GM10248 (cell line): ENCODE measurements at regions not wholly inside any gene's neighbourhood (a gene's known extent, or its start where the extent isn't known, plus 50 kb on each side); places are given as distances from the start of the nearest gene placed in this dataset.

Experiments used
- CTCF ChIA-PET: fragments of 300-600 bp; sonication (Branson Sonifier 250); formaldehyde crosslinking; extraction: SDS; loops from one replicate; lab custom pipeline; 2021; ENCODE audit warnings: antibody characterized with exemption; lab: Yijun Ruan, JAX
- POLR2A ChIA-PET: fragments of 350-650 bp; sonication (Branson Sonifier 250); formaldehyde crosslinking; extraction: SDS; loops from one replicate; lab custom pipeline; 2020; ENCODE audit warnings: antibody characterized with exemption; lab: Yijun Ruan, JAX
- DNase-seq: peaks from one replicate; pipeline ENCODE4 v3.0.0; 2012; ENCODE audit errors: extremely low spot score
- CTCF ChIP-seq: IDR thresholded peaks from 2 replicates; pipeline ENCODE4 v1.5.1; 2012; ENCODE audit warnings: mild to moderate bottlenecking, low read depth; ENCODE audit errors: extremely low read depth, missing control alignments, control extremely low read depth

GRCh38 chr12:21054334-21054733, 76.7 kb upstream of the SLCO1B1 start:
- TF ChIP-seq CTCF: no peak
- DNase-seq: no peak
- ChIA-PET POLR2A (no interaction called here), CTCF (no interaction called here)

- POLR2A ChIA-PET: no interaction called here
- peak; percentile 22 for TF ChIP-seq CTCF
- no peak for DNase-seq
- CTCF ChIA-PET: interaction anchor here (0.9 to 1.7 kb wide), 3 partner anchors 12 to 115 kb away, joined by 3 to 7 read pairs (median 3); no protein-coding TSS in a partner anchor
Observed at GRCh38 chr12:21065845-21066244, 65.1 kb upstream of the SLCO1B1 start.

GRCh38 chr12:21073129-21073528, 57.9 kb upstream of the SLCO1B1 start:
- DNase-seq: no peak
- ChIA-PET POLR2A (no interaction called here), CTCF (interaction anchor here (1.1 kb wide), 1 partner anchor 165 kb away, joined by 3 read pairs; no protein-coding TSS in a partner anchor)
- no peak for TF ChIP-seq CTCF

GRCh38 chr12:21073822-21074460, 57.1 kb upstream of the SLCO1B1 start:
- ChIA-PET POLR2A (no interaction called here), CTCF (interaction anchor here (1.1 kb wide), 1 partner anchor 164 kb away, joined by 3 read pairs; no protein-coding TSS in a partner anchor)
- TF ChIP-seq CTCF: no peak
- no peak for DNase-seq
